GM19438 (cell line): ENCODE measurements at regions not wholly inside any gene's neighbourhood (a gene's known extent, or its start where the extent isn't known, plus 50 kb on each side); places are given as distances from the start of the nearest gene placed in this dataset.
"Not testable (repeated sequence)": the region's sequence is repeated elsewhere in the genome, so short reads cannot be mapped to it uniquely, and the experiment has no call there.

Experiments used
- ATAC-seq: cut with Tn5 transposase; IDR thresholded peaks from one replicate; pipeline ENCODE4 v1.9.1; 2021; ENCODE audit warnings: low read depth; ENCODE audit not compliant: unreplicated experiment

- no peak for ATAC-seq
These were observed 217.7 kb upstream of the SLC35G4 start for GRCh38 chr18:11391661-11392060.

- no peak for ATAC-seq
These were observed 220.4 kb upstream of the SLC35G4 start for GRCh38 chr18:11388755-11389680.

GRCh38 chr18:11387880-11388279 lies 221.5 kb upstream of the SLC35G4 start:
- ATAC-seq: no peak

GRCh38 chr18:11383381-11383780 lies 226.0 kb upstream of the SLC35G4 start:
- no peak for ATAC-seq

GRCh38 chr18:11380968-11381367 lies 228.4 kb upstream of the SLC35G4 start:
- no peak for ATAC-seq

GRCh38 chr18:11379660-11380059 lies 229.7 kb upstream of the SLC35G4 start:
- no peak for ATAC-seq

GRCh38 chr18:11377766-11378540 lies 228.6 kb upstream of the PIEZO2 start:
- ATAC-seq: no peak

GRCh38 chr18:11372163-11372562 lies 222.8 kb upstream of the PIEZO2 start:
- no peak for ATAC-seq

GRCh38 chr18:11369556-11369955 lies 220.2 kb upstream of the PIEZO2 start:
- ATAC-seq: no peak

- no peak for ATAC-seq
These were observed 218.7 kb upstream of the PIEZO2 start for GRCh38 chr18:11368020-11368419.

GRCh38 chr18:11367351-11367750 lies 218.0 kb upstream of the PIEZO2 start:
- no peak for ATAC-seq

GRCh38 chr18:11366410-11366809 lies 217.0 kb upstream of the PIEZO2 start:
- no peak for ATAC-seq

- no peak for ATAC-seq
These were observed 213.5 kb upstream of the PIEZO2 start for GRCh38 chr18:11362856-11363255.

GRCh38 chr18:11361862-11362261 lies 212.5 kb upstream of the PIEZO2 start:
- ATAC-seq: not testable (repeated sequence)

- ATAC-seq: no peak
These were observed 208.3 kb upstream of the PIEZO2 start for GRCh38 chr18:11357678-11358077.

GRCh38 chr18:11344576-11344975 lies 195.2 kb upstream of the PIEZO2 start:
- ATAC-seq: not testable (repeated sequence)

- no peak for ATAC-seq
These were observed 193.7 kb upstream of the PIEZO2 start for GRCh38 chr18:11343096-11343495.

GRCh38 chr18:11342115-11342514 lies 192.7 kb upstream of the PIEZO2 start:
- ATAC-seq: not testable (repeated sequence)

- no peak for ATAC-seq
These were observed 189.9 kb upstream of the PIEZO2 start for GRCh38 chr18:11339188-11339775.

GRCh38 chr18:11336241-11336640 lies 186.9 kb upstream of the PIEZO2 start:
- ATAC-seq: no peak

- ATAC-seq: no peak
These were observed 178.1 kb upstream of the PIEZO2 start for GRCh38 chr18:11327391-11328009.
